SK-N-DZ (cell line): ENCODE measurements at regions not wholly inside any gene's neighbourhood (a gene's known extent, or its start where the extent isn't known, plus 50 kb on each side); places are given as distances from the start of the nearest gene placed in this dataset.
"Not testable (repeated sequence)": the region's sequence is repeated elsewhere in the genome, so short reads cannot be mapped to it uniquely, and the experiment has no call there.

Experiments used
- DNase-seq: peaks from one replicate; pipeline ENCODE4 v3.0.0-alpha.2; 2015; ENCODE audit warnings: low spot score

GRCh38 chr14:62505045-62505444, 540.2 kb downstream of the KCNH5 start:
- no peak for DNase-seq

DNA sequence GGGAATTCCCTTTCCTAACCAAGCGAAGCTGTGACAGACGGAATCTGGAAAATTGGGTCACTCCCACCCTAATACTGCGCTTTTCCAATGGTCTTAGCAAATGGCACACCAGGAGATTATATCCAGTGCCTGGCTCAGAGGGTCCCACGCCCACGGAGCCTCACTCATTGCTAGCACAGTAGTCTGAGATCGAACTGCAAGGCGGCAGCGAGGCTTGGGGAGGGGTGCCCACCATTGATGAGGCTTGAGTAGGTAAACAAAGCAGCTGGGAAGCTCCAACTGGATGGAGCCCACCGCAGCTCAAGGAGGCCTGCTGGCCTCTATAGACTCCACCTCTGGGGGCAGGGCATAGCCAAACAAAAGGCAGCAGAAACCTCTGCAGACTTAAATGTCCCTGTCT, 523.9 kb downstream of the KCNH5 start:
- DNase-seq = not testable (repeated sequence)

- no peak for DNase-seq
Measured at GRCh38 chr14:62528296-62528695, 517.0 kb downstream of the KCNH5 start.

- no peak for DNase-seq
Measured at GRCh38 chr14:62532181-62532580, 513.1 kb downstream of the KCNH5 start.

GRCh38 chr14:62546862-62547474, 498.3 kb downstream of the KCNH5 start:
- no peak for DNase-seq

- DNase-seq = no peak
Measured at GRCh38 chr14:62557416-62557815, 487.8 kb downstream of the KCNH5 start.

DNA sequence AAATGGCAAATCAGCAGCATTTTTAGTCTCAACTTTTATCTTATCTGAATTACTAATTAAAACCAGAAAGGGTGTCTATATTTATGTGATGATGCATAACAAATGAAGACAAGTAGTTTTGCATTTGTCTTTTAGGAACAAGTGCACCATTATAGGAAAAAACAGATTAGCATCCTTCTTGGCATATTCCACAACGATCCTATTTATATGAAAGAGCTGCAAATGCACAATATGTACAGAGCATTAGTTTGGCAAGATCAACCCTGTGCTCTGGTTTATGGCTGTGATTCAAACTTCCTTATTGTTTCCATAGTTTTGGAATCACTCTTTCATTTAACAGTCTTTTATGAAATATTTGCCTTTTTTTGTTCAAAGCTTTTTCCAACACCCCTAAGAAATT, 486.8 kb downstream of the KCNH5 start:
- DNase-seq = no peak

- no peak for DNase-seq
Measured at GRCh38 chr14:62585247-62585646, 460.0 kb downstream of the KCNH5 start.

DNA sequence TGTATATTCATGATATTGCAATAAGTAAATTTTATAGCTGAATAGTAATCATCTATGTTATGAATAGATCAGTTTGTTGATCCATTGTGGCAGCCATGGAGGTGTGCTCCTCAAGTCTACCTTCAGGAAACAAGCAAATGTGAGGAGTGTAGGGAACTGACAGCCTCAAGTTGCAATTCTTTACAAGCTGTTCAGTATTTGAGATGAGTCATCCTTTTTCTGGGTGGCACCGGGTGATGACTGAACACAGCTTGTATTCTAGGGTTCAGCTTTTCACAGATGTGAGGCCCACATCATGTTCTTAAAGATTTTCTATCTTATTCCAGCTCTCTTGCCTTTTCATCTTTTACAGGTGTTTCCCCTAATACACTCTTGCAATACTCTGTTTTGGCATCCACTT, 452.4 kb downstream of the KCNH5 start:
- DNase-seq = no peak

GRCh38 chr14:62597143-62597542, 448.1 kb downstream of the KCNH5 start:
- no peak for DNase-seq

DNA sequence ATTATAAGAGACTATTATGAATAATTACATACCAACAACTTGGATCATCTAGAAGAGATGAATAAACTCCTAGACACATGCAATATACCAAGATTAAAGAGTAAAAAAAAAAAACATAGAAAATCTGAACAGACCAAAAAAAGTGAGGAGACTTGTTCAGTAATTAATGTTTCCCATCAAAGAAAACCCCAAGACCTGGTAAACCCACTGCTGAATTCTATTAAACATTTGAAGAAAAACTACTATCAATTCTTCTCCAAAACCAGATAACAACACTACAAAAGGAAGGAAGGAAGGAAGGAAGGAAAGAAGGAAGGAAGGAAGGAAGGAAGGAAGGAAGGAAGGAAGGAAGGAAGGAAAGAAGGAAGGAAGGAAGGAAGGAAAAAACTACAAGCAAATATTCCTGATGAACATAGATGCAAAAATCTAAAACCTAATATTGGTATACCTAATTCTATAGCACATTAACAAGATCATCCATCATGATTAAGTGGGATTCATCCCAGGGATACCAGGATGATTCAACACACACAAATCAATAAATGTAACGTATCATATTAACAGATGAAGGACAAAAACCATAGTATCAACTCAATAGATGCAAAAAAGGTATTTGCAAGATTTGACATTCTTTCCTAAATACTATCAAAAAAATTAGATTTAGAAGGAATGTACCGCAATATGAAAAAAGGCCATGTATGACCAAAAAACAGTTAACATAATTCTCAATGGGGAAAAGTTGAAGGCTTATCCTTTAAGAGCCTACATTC, 445.5 kb downstream of the KCNH5 start:
- DNase-seq = no peak

- DNase-seq = no peak
Measured at GRCh38 chr14:62602712-62603111, 442.5 kb downstream of the KCNH5 start.

GRCh38 chr14:62604524-62604923, 440.7 kb downstream of the KCNH5 start:
- no peak for DNase-seq

DNA sequence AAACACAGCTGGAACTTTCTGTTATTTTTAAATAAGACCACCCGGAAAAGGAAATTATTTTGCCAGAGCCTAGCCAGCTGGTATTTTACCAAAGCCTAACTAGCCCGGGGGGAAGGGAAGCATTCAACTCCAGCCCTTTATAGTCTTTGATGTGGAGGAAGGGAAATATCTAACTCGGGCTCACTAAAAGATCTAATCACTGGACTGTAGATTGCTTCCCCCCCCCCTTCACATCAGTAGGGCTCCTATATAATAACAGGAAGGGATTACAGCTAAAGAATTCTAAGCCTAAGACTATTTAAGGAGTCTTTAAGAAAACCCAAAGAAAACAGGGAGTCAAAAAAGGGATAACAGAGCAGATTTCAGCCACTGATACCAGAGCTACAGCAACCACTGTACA, 431.1 kb downstream of the KCNH5 start:
- DNase-seq = no peak

DNA sequence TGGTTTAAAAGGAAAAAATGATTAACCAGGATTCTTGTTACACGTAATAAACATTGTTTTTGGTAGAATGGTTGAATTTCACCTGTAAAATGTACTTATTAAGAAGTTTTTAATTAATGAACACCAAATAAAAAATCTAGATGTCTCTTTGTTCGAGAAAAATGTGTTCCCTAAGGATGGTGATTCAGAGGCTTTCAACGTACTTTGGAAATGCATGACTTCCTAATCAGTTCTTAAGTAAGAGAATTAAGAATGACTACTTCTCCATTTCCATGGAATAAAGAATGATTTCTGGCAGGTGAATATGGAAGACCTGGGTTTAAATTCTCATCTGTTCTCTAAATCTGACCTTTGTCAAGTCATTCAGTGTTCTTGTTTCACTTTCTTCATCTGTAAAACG, 428.6 kb downstream of the KCNH5 start:
- no peak for DNase-seq

DNA sequence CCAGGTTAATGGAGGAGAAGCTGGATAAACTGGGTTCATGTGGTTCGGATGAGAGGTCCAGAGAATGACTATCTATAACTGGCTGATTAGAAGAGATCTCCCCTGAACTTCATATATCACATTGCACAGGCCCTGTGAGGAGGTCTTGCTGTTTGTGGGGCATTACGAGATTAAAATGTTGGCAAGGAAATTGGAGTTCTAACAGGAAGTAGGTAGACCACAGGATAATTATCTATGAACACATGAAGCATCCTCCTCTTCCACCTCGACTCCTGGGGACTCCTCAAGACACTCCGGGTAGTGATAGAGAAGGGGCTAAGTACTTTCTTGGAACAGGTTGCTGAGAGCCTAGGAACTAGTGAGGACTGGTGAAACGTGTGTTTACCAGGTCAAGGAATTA, 418.8 kb downstream of the KCNH5 start:
- DNase-seq = no peak

DNA sequence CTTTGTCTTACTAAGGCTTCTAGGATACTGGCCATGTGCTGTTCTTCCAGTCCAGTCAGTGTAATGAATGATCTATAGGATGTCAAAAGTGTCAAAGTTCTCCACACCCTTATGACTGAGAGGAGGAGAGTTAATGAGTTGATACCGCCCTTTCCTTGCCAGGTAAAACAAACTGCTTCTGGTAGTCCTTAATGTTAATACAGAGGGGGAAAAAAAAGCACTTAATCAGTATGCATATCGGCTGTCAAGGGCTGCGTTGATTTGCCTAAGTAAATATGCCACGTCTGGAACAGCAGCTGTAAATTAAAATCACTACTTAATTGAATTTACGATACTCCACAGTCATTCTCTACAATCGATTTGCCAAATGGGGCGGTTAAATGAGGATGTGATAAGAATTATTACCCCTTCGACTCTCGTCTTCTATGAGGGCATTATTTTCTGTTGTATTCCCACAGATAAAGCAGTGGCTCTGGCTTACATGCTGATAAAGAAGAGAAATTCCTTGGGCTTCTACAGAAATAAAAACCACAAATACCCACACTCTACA, 416.0 kb downstream of the KCNH5 start:
- no peak for DNase-seq

DNA sequence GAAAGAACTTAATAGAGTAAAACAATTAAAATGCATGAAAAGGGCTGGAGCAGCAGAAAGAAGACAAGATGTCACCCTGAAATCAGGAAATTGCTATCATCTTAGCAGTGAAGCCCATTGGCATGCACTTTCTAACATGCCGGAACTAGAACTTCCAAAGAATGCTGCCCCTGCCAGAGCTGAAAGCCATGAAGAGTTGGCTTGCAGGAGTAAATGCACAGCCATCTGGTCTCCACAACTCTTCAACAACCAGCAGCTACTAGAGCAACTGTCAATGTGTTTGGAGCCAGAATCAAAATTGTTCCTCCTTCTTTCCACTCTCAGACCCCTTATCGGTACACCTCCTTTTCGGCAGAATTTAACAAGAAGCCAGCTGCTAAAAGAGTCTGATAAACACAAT, 414.1 kb downstream of the KCNH5 start:
- DNase-seq = no peak

DNA sequence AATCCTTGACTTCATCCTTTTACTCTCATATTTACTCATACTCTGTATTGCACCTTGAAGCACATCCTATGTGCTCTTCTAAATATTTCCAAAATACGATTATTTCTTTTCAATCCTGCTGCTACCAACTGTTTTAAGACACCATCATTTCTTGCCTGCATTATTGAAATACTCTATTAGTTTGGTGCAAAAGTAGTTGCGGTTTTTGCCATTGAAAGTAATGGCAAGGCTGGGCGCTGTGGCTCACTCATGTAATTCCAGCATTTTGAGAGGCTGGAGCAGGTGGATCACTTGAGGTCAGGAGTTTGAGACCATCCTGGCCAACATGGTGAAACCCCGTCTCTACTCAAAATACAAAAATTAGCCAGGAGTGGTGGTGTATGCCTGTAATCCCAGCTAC, 412.5 kb downstream of the KCNH5 start:
- DNase-seq = no peak

GRCh38 chr14:62645649-62646048, 399.6 kb downstream of the KCNH5 start:
- no peak for DNase-seq
